ENCODE measurements at regions not wholly inside any gene's neighbourhood (a gene's known extent, or its start where the extent isn't known, plus 50 kb on each side); places are given as distances from the start of the nearest gene placed in this dataset.
"Not testable (repeated sequence)": the region's sequence is repeated elsewhere in the genome, so short reads cannot be mapped to it uniquely, and the experiment has no call there.

GRCh38 chr14:101634850-101635748, 73.8 kb downstream of the DIO3 start:
- DNase-seq = no peak

- DNase-seq = no peak
These were observed 74.7 kb downstream of the DIO3 start for GRCh38 chr14:101635749-101636560.

- DNase-seq = no peak
These were observed 78.0 kb downstream of the DIO3 start for GRCh38 chr14:101639241-101639833.

- no peak for DNase-seq
These were observed 82.4 kb downstream of the DIO3 start for GRCh38 chr14:101643651-101644050.

- DNase-seq = no peak
These were observed 92.8 kb downstream of the DIO3 start for GRCh38 chr14:101654051-101654450.

- no peak for DNase-seq
These were observed 96.1 kb downstream of the DIO3 start for GRCh38 chr14:101657372-101657771.

GRCh38 chr14:101665478-101666078, 95.9 kb upstream of the PPP2R5C start:
- peak; percentile 50 for DNase-seq

GRCh38 chr14:101666264-101666663, 95.2 kb upstream of the PPP2R5C start:
- no peak for DNase-seq

GRCh38 chr14:101669629-101670028, 91.9 kb upstream of the PPP2R5C start:
- no peak for DNase-seq

GRCh38 chr14:101673873-101674272, 87.6 kb upstream of the PPP2R5C start:
- no peak for DNase-seq

GRCh38 chr14:101675835-101676234, 85.7 kb upstream of the PPP2R5C start:
- not testable (repeated sequence) for DNase-seq

- DNase-seq = not testable (repeated sequence)
These were observed 83.6 kb upstream of the PPP2R5C start for GRCh38 chr14:101677912-101678327.

- no peak for DNase-seq
These were observed 79.7 kb upstream of the PPP2R5C start for GRCh38 chr14:101681795-101682194.

- DNase-seq = no peak
These were observed 78.1 kb upstream of the PPP2R5C start for GRCh38 chr14:101683365-101683764.

- DNase-seq = no peak
These were observed 73.6 kb upstream of the PPP2R5C start for GRCh38 chr14:101687756-101688546.

- no peak for DNase-seq
These were observed 72.4 kb upstream of the PPP2R5C start for GRCh38 chr14:101689039-101689501.

GRCh38 chr14:101689966-101690365, 71.5 kb upstream of the PPP2R5C start:
- not testable (repeated sequence) for DNase-seq

- no peak for DNase-seq
These were observed 65.8 kb upstream of the PPP2R5C start for GRCh38 chr14:101695659-101696058.

- DNase-seq = no peak
These were observed 57.4 kb upstream of the PPP2R5C start for GRCh38 chr14:101704140-101704539.

GRCh38 chr14:101705733-101706508, 55.6 kb upstream of the PPP2R5C start:
- peak; percentile 47 for DNase-seq

- no peak for DNase-seq
These were observed 54.9 kb upstream of the PPP2R5C start for GRCh38 chr14:101706509-101707067.

Data from NCI-H2107 (cell line).